Esophagus muscularis mucosa (tissue), 3 donors: ENCODE measurements at regions not wholly inside any gene's neighbourhood (a gene's known extent, or its start where the extent isn't known, plus 50 kb on each side); places are given as distances from the start of the nearest gene placed in this dataset.

Experiments used
- CTCF ChIP-seq, 3 experiments: fragments of 200-600 bp in 2 of 3; fragments of 450-650 bp in 1 of 3; sonication (generic) in 2 of 3; IDR thresholded peaks; one replicate each; pipeline ENCODE4 v1.5.1; 2017 to 2019; ENCODE audit warnings: antibody characterized with exemption in 3 of 3, mild to moderate bottlenecking in 2 of 3, moderate library complexity in 1 of 3
- EP300 ChIP-seq: sonication (generic); formaldehyde crosslinking; IDR thresholded peaks from one replicate; pipeline ENCODE4 v1.6.1; 2017; ENCODE audit warnings: antibody characterized with exemption

DNA sequence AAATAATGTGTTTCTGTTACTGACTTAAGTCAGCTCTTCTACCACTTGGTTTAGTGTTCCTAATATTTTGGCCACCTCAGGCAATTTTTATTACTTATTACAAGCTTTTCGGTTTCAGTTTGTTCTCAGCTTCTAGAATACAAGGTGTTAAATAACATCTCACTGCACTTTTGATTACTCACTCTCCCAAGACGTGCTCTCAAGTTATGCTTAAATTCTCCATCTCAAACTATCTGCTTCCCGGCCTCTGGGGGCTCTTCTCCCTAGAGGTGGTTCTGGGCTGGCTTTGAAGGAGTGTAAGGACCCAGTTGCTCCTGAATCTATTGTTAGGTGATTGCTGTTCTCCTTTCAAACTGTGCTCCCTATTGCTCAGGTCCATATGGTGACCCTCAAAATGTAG lies 193.9 kb upstream of the DDHD1 start:
- TF ChIP-seq CTCF (IDR thresholded peaks at IDR 0.05): no peak
- no peak for TF ChIP-seq EP300
